ENCODE measurements at regions not wholly inside any gene's neighbourhood (a gene's known extent, or its start where the extent isn't known, plus 50 kb on each side); places are given as distances from the start of the nearest gene placed in this dataset.

DNA sequence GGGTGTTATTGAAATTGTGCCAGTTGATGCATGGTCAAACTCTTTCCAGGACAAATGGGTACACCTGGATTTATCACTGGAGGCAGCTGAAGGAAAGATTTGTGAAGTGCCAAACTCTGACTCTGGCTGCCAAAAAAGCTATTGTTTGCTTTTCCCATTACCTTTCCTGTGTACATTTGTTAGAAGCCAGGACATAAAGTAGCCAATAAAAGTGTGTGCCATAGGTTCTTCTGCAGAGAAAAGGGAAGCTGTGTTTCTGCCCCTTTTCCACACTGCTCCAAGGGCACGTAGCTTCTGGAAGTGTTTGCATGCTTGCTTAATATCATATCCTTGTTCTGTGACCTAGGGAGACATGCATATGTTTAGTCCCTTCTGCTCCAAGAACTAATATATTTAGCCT is 1114.4 kb downstream of the SLC16A7 start:
- TF ChIP-seq POLR2A (IDR thresholded peaks at IDR 0.05; ENCODE audit: low read depth, low read length), result no peak
- TF ChIP-seq POLR2AphosphoS5 (IDR thresholded peaks at IDR 0.05; ENCODE audit: low read depth, low read length), result no peak
- no peak for TF ChIP-seq TAF1 (IDR thresholded peaks at IDR 0.05; ENCODE audit: low read depth, low read length)
- TF ChIP-seq SPI1 (IDR thresholded peaks at IDR 0.05; ENCODE audit: low read depth, low read length), result no peak
- TF ChIP-seq POU2F2 (IDR thresholded peaks at IDR 0.05; ENCODE audit: low read depth, low read length), result no peak
- TF ChIP-seq PAX5 (IDR thresholded peaks at IDR 0.05; ENCODE audit: insufficient read depth, low read length, severe bottlenecking), result no peak
